ENCODE measurements at regions not wholly inside any gene's neighbourhood (a gene's known extent, or its start where the extent isn't known, plus 50 kb on each side); places are given as distances from the start of the nearest gene placed in this dataset.

DNA sequence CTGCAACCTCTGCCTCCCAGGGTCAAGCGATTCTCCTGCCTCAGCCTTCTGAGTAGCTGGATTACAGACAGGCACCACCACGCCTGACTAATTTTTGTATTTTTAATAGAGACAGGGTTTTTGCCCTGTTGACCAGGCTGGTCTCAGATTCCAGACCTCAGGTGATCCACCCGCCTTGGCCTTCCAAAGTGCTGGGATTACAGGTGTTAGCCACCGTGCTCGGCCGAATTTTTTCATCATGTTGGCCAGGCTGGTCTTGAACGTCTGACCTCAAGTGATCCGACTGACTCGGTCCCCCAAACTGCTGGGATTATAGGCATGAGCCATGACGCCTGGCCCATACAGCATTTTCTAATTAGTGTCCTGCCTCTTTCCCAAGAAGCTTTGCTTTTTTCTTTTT, 52.7 kb upstream of the ADORA2B start:
- 95% methylated on average over 10 of the region's 10 CpGs for WGBS
- H3K27me3 ChIP-seq (ENCODE audit: control insufficient read depth in 1 of 2, insufficient read depth in 1 of 2, low read length in 2 of 2), result no peaks in the 10 kb centered on the region
- no peak overlapping the region for H3K18ac ChIP-seq (ENCODE audit: low read depth in 1 of 2, low read length in 2 of 2)
- no peak overlapping the region for H2BK5ac ChIP-seq (ENCODE audit: low read depth, low read length, poor library complexity, severe bottlenecking)
- no peak overlapping the region for H2BK15ac ChIP-seq (ENCODE audit: low read depth, poor library complexity, severe bottlenecking)
- no peak for DNase-seq
- no peaks in the 10 kb centered on the region for H3K9me3 ChIP-seq (ENCODE audit: control insufficient read depth, low read length)
- H4K91ac ChIP-seq (ENCODE audit: low read length), result no peak overlapping the region
- no peak overlapping the region for H2AFZ ChIP-seq (ENCODE audit: low read depth, low read length)
- H3K4me3 ChIP-seq (ENCODE audit: insufficient read depth in 1 of 2, low read depth in 1 of 2, low read length in 2 of 2), result no peak overlapping the region
- H2AK5ac ChIP-seq (ENCODE audit: low read length, severe bottlenecking), result no peak overlapping the region
- H2BK12ac ChIP-seq (ENCODE audit: low read length in 2 of 2), result no peak overlapping the region
- no peak overlapping the region for H2BK120ac ChIP-seq (ENCODE audit: low read depth, low read length)
- H4K8ac ChIP-seq (ENCODE audit: low read length), result no peak overlapping the region
- no peak overlapping the region for H3K9ac ChIP-seq (ENCODE audit: low read length)
- no peak overlapping the region for H3K23ac ChIP-seq (ENCODE audit: low read length in 2 of 2)
- H3K4me1 ChIP-seq (ENCODE audit: control insufficient read depth, insufficient read depth, low read depth, low read length), result peaks cover 1% of the 10 kb centered on the region
- no peak overlapping the region for H3K4ac ChIP-seq (ENCODE audit: low read depth in 1 of 2, low read length in 2 of 2)
- H3K36me3 ChIP-seq (ENCODE audit: control insufficient read depth in 1 of 2, insufficient read depth in 2 of 2, low read depth in 1 of 2, low read length in 2 of 2), result no peaks in the 10 kb centered on the region
- no peak overlapping the region for H3K4me2 ChIP-seq (ENCODE audit: low read length, poor library complexity, severe bottlenecking)
- H3K79me1 ChIP-seq (replicated peaks; ENCODE audit: low read length, poor library complexity, severe bottlenecking), result no peaks in the 10 kb centered on the region
- no peak overlapping the region for H3K14ac ChIP-seq (ENCODE audit: low read length in 2 of 2)
- no peak overlapping the region for H3K27ac ChIP-seq (ENCODE audit: low read length, poor library complexity, severe bottlenecking)

DNA sequence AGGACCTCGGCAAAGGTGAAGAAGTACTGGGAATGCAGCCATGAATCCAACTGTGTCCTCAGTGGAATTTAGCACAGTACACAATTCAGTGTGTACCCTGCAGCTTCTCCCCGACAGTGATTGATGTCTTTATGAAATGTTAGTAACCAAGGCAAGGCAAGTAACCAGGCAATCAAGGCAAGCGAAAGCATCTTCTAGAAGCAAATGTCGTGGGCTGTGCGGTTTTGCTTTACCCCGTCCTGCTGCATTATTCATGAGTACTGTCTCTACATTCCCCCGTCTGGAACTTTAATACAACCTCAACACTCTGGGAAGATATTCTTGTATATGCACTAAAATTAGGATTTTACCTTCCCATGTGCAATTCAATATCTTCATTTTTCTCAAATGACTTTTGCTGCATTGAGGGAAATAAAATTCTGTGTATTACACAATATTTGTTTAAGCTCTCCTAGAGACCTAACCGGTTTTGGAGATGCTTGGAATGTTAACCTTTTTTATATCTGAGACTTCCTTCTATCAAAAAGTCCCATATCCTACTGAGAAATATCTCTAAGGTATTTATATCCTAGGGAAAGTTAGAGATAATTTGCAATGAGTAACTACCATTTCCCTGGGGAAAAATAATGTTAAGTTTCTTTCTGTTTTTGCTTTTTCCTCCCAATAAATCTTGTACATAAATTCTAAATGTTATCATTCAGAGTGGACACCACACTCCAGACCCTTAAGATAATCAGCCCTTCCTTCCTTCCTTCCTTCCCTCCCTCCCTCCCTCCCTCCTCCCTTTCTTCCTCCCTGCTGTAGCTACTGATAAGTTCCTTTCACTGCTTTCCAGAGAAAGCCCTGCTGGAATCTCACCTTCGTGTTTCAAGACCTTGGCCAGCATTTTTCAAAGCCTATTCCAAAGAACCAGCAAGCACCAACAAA, 51.9 kb upstream of the ADORA2B start:
- H2AK5ac ChIP-seq (ENCODE audit: low read length, severe bottlenecking), result no peak overlapping the region
- DNase-seq, result peak; percentile 50
- H2BK5ac ChIP-seq (ENCODE audit: low read depth, low read length, poor library complexity, severe bottlenecking), result no peak overlapping the region
- no peak overlapping the region for H4K8ac ChIP-seq (ENCODE audit: low read length)
- no peaks in the 10 kb centered on the region for H3K36me3 ChIP-seq (ENCODE audit: control insufficient read depth in 1 of 2, insufficient read depth in 2 of 2, low read depth in 1 of 2, low read length in 2 of 2)
- H2BK15ac ChIP-seq (ENCODE audit: low read depth, poor library complexity, severe bottlenecking), result no peak overlapping the region
- no peak overlapping the region for H4K91ac ChIP-seq (ENCODE audit: low read length)
- no peaks in the 10 kb centered on the region for H3K79me1 ChIP-seq (replicated peaks; ENCODE audit: low read length, poor library complexity, severe bottlenecking)
- H3K14ac ChIP-seq (ENCODE audit: low read length in 2 of 2), result no peak overlapping the region
- peak overlapping the region in 1 of 2 experiments; percentile 42 for H2BK12ac ChIP-seq (ENCODE audit: low read length in 2 of 2)
- no peak overlapping the region for H2AFZ ChIP-seq (ENCODE audit: low read depth, low read length)
- H3K9me3 ChIP-seq (ENCODE audit: control insufficient read depth, low read length), result no peaks in the 10 kb centered on the region
- H3K9ac ChIP-seq (ENCODE audit: low read length), result no peak overlapping the region
- no peak overlapping the region for H3K23ac ChIP-seq (ENCODE audit: low read length in 2 of 2)
- H3K4ac ChIP-seq (ENCODE audit: low read depth in 1 of 2, low read length in 2 of 2), result no peak overlapping the region
- no peaks in the 10 kb centered on the region for H3K27me3 ChIP-seq (ENCODE audit: control insufficient read depth in 1 of 2, insufficient read depth in 1 of 2, low read length in 2 of 2)
- H3K4me1 ChIP-seq (ENCODE audit: control insufficient read depth, insufficient read depth, low read depth, low read length), result peaks cover 1% of the 10 kb centered on the region
- H3K18ac ChIP-seq (ENCODE audit: low read depth in 1 of 2, low read length in 2 of 2), result peak overlapping the region in 1 of 2 experiments; percentile 66
- no peak overlapping the region for H2BK120ac ChIP-seq (ENCODE audit: low read depth, low read length)
- peak overlapping the region; percentile 3 for H3K27ac ChIP-seq (ENCODE audit: low read length, poor library complexity, severe bottlenecking)
- no peak overlapping the region for H3K4me3 ChIP-seq (ENCODE audit: insufficient read depth in 1 of 2, low read depth in 1 of 2, low read length in 2 of 2)
- peak overlapping the region; percentile 7 for H3K4me2 ChIP-seq (ENCODE audit: low read length, poor library complexity, severe bottlenecking)
- WGBS, result 69% methylated on average over 6 of the region's 9 CpGs

- H3K23ac ChIP-seq (ENCODE audit: low read length in 2 of 2), result no peak overlapping the region
- no peaks in the 10 kb centered on the region for H3K27me3 ChIP-seq (ENCODE audit: control insufficient read depth in 1 of 2, insufficient read depth in 1 of 2, low read length in 2 of 2)
- H3K27ac ChIP-seq (ENCODE audit: low read length, poor library complexity, severe bottlenecking), result peak overlapping the region; percentile 3
- H4K91ac ChIP-seq (ENCODE audit: low read length), result no peak overlapping the region
- no peak overlapping the region for H3K14ac ChIP-seq (ENCODE audit: low read length in 2 of 2)
- H2BK120ac ChIP-seq (ENCODE audit: low read depth, low read length), result no peak overlapping the region
- H3K4me3 ChIP-seq (ENCODE audit: insufficient read depth in 1 of 2, low read depth in 1 of 2, low read length in 2 of 2), result no peak overlapping the region
- 0% methylated on average over 2 of the region's 2 CpGs for WGBS
- H2AFZ ChIP-seq (ENCODE audit: low read depth, low read length), result no peak overlapping the region
- no peak overlapping the region for H3K9ac ChIP-seq (ENCODE audit: low read length)
- H3K79me1 ChIP-seq (replicated peaks; ENCODE audit: low read length, poor library complexity, severe bottlenecking), result no peaks in the 10 kb centered on the region
- peak; percentile 85 for DNase-seq
- H3K4me2 ChIP-seq (ENCODE audit: low read length, poor library complexity, severe bottlenecking), result no peak overlapping the region
- H2BK15ac ChIP-seq (ENCODE audit: low read depth, poor library complexity, severe bottlenecking), result no peak overlapping the region
- no peak overlapping the region for H3K4ac ChIP-seq (ENCODE audit: low read depth in 1 of 2, low read length in 2 of 2)
- no peak overlapping the region for H2BK12ac ChIP-seq (ENCODE audit: low read length in 2 of 2)
- H2AK5ac ChIP-seq (ENCODE audit: low read length, severe bottlenecking), result no peak overlapping the region
- no peaks in the 10 kb centered on the region for H3K9me3 ChIP-seq (ENCODE audit: control insufficient read depth, low read length)
- H3K18ac ChIP-seq (ENCODE audit: low read depth in 1 of 2, low read length in 2 of 2), result no peak overlapping the region
- H4K8ac ChIP-seq (ENCODE audit: low read length), result no peak overlapping the region
- H3K4me1 ChIP-seq (ENCODE audit: control insufficient read depth, insufficient read depth, low read depth, low read length), result peaks cover 1% of the 10 kb centered on the region
- H2BK5ac ChIP-seq (ENCODE audit: low read depth, low read length, poor library complexity, severe bottlenecking), result no peak overlapping the region
- H3K36me3 ChIP-seq (ENCODE audit: control insufficient read depth in 1 of 2, insufficient read depth in 2 of 2, low read depth in 1 of 2, low read length in 2 of 2), result no peaks in the 10 kb centered on the region
These were observed 51.3 kb upstream of the ADORA2B start for GRCh38 chr17:15893658-15894024.

GRCh38 chr17:15894258-15894657, 50.7 kb upstream of the ADORA2B start:
- no peak overlapping the region for H4K91ac ChIP-seq (ENCODE audit: low read length)
- H3K4ac ChIP-seq (ENCODE audit: low read depth in 1 of 2, low read length in 2 of 2), result peak overlapping the region in 1 of 2 experiments; percentile 15
- no peak overlapping the region for H2AFZ ChIP-seq (ENCODE audit: low read depth, low read length)
- H3K27ac ChIP-seq (ENCODE audit: low read length, poor library complexity, severe bottlenecking), result no peak overlapping the region
- 93% methylated on average over 5 of the region's 5 CpGs for WGBS
- H3K36me3 ChIP-seq (ENCODE audit: control insufficient read depth in 1 of 2, insufficient read depth in 2 of 2, low read depth in 1 of 2, low read length in 2 of 2), result no peaks in the 10 kb centered on the region
- no peaks in the 10 kb centered on the region for H3K9me3 ChIP-seq (ENCODE audit: control insufficient read depth, low read length)
- no peak for DNase-seq
- no peak overlapping the region for H3K4me3 ChIP-seq (ENCODE audit: insufficient read depth in 1 of 2, low read depth in 1 of 2, low read length in 2 of 2)
- peak overlapping the region in 1 of 2 experiments; percentile 84 for H2BK12ac ChIP-seq (ENCODE audit: low read length in 2 of 2)
- no peak overlapping the region for H3K4me2 ChIP-seq (ENCODE audit: low read length, poor library complexity, severe bottlenecking)
- H2AK5ac ChIP-seq (ENCODE audit: low read length, severe bottlenecking), result no peak overlapping the region
- H2BK15ac ChIP-seq (ENCODE audit: low read depth, poor library complexity, severe bottlenecking), result no peak overlapping the region
- H3K18ac ChIP-seq (ENCODE audit: low read depth in 1 of 2, low read length in 2 of 2), result peak overlapping the region; percentile 8 to 54
- no peak overlapping the region for H3K14ac ChIP-seq (ENCODE audit: low read length in 2 of 2)
- H3K79me1 ChIP-seq (replicated peaks; ENCODE audit: low read length, poor library complexity, severe bottlenecking), result no peaks in the 10 kb centered on the region
- H3K27me3 ChIP-seq (ENCODE audit: control insufficient read depth in 1 of 2, insufficient read depth in 1 of 2, low read length in 2 of 2), result no peaks in the 10 kb centered on the region
- H3K23ac ChIP-seq (ENCODE audit: low read length in 2 of 2), result no peak overlapping the region
- H2BK120ac ChIP-seq (ENCODE audit: low read depth, low read length), result no peak overlapping the region
- peaks cover 1% of the 10 kb centered on the region for H3K4me1 ChIP-seq (ENCODE audit: control insufficient read depth, insufficient read depth, low read depth, low read length)
- no peak overlapping the region for H3K9ac ChIP-seq (ENCODE audit: low read length)
- no peak overlapping the region for H2BK5ac ChIP-seq (ENCODE audit: low read depth, low read length, poor library complexity, severe bottlenecking)
- no peak overlapping the region for H4K8ac ChIP-seq (ENCODE audit: low read length)

Data from mesenchymal stem cell (in vitro differentiated cells and primary cell).